NCI-H1417 treated with DMSO at 0.1 percent for 48 hours (cell line): ENCODE measurements at regions not wholly inside any gene's neighbourhood (a gene's known extent, or its start where the extent isn't known, plus 50 kb on each side); places are given as distances from the start of the nearest gene placed in this dataset.

ENCODE experiments used
- DNase-seq: peaks from one replicate; lab custom pipeline; 2025; lab: John Stamatoyannopoulos, UW

DNA sequence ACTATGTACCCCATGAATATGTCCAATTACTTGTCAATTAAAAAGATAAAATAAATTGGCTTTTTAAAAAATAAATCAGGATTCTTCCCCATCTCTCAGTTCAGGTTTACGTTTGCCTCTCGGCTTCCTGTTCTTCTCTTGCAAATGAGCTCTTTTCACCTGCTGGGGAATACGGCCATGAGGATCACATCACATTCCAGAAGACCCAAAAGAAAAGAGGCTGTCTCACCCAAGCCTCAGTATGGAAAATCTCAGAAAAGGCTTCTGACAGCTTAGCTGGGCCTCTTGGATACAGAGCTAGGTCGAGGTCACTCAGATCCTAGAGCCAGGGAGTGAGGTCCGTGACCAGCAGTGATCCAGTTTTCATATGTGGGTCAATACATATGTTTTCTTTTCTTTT is 171.2 kb upstream of the SDK2 start:
- no peak for DNase-seq

DNA sequence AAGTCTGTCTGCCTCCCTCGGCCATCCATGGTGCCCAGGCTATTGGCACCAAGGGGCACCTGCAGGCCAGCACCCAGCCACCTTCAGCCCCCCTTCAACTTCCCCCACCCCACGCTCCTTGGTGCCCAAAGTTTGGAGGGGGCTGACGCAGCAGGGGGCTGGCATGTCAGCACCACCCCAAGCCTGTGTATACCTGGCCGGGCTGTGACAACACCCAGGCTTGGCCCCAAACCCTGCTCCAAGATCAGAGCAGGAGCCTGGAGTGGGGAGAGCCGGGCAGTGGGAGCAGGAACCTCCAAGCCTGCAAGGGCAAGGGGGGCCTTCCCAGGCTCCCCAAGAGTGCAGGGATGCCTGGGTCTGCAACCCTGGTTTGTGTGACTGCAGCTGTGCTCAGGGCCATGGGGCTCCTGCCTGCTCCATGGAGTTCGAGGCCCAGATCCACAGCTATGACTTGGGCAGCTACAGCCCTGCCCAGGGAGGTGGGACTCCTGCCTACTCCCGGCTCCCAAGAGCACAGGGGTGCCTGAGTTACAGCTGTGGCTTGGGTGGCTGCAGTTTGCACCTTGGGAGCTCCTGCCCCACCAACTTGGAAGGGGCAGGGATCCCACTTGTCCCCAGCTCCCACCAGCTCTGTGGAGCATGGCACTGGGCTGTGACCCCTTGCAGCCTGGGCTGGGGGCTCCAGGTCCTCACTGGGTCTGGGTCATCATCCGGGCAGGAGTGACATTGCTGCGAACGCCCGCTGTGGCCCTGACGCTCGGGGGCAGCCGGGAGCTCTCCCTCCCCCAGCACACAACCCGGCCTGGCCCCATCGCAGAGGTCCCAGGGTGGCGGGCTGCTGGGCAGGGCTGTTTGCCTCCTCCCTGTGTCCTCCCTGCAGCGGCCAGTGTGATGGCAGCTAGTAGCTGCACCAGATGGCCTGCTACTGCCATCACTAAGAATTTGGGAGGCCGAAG is 175.5 kb upstream of the SDK2 start:
- no peak for DNase-seq

DNA sequence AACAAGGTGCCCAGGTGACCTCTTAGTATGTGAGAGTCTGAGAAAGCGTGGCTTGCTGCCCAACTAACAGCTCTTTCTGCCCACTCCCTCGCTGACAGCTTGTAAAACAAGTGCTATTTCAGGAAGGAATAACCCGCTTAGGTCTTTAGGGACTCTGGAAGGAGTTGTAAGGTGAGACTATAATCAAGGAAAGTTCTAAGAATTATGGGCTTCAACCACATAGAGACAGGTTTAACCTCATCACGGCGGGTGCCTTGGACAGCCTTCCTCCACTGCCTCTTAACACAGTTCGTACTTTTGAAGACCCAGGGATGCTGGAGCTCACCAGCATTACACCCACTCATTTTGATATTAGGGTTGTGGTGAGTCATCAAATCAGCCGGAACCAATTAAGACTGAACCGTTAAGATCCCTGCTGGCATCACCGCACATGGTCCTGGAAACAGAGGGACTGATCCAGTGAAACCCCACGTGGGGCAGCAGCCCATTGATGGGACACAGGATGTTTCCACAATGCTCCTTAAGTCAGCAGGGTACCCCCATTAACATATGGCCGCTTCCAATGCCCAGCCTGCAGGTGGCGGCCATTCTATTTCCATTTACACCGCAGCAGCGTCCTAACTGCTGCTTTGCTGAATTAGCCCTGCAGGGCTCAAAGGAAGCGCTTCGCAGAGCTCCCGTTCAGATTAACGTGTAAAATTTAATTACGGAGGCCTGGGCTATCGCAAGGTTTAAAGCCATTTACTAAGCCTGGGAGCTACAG is 176.6 kb upstream of the SDK2 start:
- no peak for DNase-seq

DNA sequence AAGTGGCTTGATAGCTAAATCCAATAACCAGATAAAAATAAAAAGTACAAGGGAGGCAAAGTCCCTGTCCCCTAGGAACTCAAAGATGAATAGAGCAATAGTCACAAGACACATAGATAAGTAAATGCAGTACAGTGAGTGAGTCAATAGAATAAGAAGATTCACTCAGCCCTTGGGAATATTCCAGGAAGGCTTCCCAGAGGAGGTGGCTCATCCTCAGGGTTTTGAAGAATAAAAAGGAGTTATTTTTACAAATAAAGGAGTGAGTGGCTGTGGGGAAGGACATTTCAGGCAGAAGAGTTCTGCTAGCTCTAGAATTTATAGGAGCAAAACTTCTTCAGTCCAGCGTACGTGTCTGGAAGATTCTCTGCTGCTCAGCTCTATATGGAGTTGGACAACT is 177.4 kb upstream of the SDK2 start:
- no peak for DNase-seq

DNA sequence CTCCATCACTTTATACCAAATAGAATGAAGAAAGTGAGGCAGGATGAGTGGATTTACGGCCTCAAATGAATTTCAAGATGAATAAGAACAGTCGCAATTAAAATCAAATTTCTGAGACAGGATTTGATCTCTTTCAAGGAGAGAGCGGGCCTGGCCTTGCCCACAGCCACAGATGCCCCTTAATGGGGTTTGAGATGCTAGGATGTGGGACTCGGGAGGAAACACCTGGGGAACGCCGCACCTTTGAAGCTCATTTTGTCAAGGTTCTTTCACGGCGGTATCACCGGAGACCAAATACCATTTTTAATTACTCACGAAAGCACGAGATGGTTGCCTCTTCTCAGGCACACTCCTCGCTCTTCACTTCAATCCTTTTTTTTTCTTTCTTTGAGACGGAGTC is 178.1 kb upstream of the SDK2 start:
- DNase-seq: no peak

DNA sequence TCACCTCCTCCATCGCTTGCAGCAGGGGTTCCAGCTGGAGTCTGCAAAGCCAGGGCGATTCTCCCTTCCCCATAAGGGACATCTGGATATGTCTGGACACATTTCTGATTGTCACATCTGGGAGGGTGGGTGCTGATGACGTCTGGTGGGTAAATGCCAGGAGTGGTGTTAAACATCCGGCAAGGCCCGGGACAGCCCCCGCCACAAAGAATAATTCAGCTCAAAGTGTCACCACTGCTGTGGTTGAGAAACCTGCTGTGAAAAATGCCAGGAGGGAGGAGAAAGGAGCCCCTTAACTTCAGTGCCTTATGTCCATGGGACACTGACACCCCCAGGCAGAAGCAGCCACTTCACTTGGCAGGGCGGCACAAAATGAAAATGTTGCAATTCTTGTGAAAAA is 179.4 kb upstream of the SDK2 start:
- no peak for DNase-seq

DNA sequence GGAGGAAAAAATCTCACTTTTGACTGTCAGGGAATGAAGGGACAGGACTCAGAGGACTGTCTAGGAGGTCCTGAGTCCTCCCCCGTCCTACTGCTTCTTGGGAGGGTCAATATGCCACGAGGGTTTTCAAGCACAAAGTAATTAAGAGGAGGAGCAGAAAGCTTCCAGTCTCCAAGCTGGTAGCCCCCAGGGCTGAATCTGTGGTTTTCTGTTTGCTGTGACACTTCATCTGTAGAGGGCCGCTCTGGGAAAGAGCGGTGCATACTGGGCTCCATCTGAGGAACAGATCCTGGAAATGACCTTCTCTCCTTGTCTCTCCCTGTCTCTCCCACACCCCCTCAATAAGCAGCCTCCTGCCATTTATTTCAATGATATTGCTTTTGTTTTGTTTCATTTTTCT is 180.1 kb upstream of the SDK2 start:
- no peak for DNase-seq

DNA sequence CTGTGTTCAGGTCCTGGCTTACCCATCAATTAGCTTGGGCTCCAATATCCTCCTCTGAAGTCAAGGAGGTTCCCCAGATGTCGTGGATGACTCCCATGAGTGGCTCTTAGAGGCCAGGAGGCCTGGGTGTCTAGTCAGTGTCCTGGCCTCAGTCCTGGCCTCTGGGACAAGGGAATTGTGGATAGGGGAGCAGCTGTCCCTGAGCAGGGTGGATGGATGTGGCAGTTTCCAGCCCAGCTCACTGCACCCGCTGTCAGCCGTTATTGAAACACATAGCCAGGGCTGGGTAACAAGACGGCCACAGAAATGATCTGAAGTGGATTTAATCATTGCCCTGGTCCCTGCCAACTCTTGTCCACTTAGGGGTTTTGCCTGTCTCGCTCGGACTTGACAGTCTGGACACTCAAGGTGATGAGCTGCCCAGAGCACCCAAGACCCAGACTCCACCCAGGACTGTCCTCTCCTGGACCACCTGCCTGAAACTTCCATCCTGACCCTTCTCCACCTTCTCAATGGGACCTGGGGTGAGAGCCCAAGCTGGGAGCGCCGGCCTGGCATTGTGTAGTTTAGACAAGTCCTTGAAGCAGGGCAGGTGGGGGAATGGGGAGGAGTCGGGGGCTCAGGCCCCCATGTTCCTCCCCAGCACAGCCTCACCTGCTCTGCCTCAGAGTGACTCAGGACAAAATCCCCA is 182.1 kb upstream of the SDK2 start:
- DNase-seq: no peak

DNA sequence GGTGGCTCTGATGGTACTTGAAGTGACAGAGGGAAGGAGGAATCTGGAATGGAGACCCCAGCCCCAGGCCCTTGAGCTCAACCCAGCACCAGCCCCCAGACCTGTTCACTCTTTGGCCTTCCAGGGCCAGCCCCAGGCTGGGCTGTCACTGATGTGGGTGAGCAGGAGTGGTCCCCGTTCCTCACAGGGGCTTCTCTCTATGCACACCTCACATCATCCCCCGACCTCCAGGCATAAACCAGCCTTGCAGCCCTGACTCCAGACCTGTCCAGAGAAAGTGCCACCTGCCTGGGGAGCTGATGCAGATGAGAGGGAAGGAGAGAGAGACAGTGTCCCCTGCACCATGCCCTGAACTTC is 182.6 kb upstream of the SDK2 start:
- DNase-seq: no peak

DNA sequence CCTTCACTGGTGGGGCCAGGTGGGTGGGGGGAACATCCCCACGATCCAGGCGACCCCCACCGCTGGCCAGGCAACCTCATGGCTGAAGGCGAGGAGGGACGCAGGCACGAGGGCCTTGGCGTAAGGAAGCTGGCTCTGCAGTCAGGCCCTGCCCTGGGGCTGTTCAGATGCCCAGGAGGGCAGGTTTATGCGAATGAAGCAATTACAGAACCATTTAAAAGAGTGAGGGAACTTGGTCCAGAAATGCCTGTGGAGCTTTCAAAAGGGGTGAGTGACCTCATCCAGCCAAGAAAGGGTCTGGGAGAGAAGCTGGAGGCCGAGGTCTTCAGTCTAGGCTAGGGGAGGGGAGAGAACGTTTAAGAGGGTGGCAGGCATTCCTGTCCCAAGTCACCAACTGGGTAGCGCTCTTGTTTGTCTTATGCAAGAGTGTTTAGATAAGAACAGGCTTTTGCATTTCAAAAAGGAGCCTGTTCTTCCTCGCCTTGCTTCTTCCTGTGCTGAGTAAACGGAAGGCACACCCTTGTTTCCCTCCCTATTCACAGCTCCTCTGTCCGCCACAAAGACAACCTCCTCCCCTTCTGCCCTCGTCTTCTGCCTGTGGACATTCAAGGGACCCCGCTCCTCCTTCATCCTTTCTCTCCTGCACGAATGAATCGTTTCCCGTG is 183.5 kb upstream of the SDK2 start:
- DNase-seq: no peak

DNA sequence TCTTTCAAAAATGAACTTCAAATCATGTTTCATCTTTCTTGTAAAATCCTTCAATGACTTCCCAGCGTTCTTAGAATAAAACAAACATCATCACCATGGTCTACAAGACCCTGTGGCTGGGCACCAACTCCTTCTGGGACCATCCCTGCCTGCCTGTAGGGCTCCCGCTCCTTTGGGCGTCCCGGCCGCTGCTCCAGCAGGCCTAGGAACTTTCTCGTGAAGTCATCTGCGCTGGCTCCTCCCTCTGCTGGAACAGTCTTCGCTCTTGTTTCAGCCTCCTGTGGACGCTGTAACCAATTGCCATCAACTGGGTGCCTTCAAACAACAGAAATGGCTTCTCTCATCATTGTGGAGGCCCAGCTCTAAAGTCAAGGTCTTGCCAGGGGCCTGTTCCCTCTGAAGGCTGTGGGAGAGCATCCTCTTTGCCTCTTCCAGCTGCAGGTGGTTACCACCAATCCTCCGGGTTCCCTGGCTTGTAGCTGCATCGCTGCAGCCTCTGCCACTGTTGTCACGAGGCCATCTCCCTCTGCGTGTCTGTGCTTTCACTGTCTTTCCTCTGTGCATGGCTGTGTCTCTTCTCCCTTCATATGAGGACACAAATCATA is 185.5 kb upstream of the SDK2 start:
- no peak for DNase-seq

DNA sequence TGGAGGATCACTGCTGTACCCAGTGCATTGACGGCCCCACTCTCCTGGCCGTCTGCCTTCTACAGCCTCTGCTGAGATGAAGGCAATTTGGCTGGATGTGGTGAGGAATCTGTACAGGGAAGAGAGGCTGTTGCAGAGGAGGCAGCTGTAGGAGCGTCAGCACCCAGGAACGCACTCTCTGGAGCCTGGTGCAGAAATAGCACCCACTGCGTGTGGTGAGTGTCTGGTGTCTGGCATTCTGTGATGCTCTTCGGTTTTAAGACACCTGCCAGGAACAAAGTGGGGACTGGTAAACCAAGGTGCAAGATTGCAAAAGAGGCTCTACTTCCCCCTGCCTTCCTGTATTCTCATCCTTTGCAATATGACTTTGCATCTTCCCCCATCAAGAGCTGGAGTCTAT is 187.5 kb upstream of the SDK2 start:
- no peak for DNase-seq

DNA sequence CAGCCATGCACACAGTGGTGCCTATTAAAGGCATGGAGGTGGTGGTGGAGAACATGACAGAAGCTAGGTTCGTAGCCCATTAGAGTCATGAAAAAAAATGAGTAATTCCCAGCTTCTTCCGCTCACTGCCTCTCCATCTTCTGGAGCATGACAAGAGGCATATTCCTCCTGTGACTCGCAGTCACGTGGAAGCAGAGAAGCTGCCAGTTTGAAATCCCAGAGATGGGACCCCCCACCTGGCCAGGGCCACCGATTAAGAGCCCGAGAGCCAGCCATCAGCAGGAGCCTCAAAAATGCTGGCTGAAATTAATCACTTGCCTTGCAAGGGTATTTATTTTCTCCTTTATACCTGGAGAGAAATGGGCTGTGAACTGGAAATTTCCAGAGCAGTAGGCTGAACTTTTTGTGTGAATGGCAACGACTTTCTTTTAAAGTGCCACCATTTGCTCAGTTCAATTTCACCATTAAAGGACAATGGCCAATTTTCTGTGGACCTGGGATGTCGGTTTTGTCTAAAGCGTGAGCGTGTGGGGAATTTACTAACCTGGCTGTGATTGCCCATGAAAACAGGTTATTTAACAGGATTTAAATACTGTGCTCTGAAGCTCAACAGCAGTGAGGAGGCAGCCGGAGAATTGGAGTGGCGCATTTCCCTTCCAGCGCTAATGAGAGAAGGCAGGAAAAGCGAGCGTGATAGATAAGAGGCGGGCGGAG is 189.7 kb upstream of the SDK2 start:
- no peak for DNase-seq

DNA sequence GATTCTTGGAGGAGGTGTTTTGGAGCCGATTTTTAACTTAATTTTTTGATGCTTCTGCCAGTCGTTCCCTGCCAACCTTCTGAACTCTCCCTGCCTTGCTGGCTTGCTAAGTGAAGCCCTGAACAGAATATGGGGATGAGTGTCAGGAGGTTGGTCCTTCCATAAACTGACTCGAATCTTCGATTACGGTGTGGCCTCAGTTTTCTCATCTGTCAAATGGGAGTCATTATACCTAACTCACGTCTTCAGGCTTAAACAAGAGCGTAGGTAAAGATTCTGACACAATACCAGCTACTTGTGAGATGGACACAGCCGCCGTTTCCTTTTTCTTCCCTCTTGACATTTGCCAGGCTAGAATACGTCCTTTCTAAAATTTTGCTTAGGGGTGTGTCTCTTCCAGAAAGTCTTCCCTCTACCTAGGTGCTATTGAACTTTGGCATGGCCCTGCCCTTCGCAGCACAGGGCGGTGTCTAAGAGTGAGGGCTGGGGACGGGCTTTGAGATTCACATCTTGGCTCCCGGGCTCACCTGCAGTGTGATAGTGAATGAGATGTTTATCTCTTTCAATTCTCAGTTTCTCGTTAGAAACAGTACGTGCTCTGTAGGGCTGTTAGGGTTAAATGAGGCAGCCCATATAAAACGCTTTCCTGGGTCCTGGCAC is 190.6 kb upstream of the SDK2 start:
- no peak for DNase-seq

DNA sequence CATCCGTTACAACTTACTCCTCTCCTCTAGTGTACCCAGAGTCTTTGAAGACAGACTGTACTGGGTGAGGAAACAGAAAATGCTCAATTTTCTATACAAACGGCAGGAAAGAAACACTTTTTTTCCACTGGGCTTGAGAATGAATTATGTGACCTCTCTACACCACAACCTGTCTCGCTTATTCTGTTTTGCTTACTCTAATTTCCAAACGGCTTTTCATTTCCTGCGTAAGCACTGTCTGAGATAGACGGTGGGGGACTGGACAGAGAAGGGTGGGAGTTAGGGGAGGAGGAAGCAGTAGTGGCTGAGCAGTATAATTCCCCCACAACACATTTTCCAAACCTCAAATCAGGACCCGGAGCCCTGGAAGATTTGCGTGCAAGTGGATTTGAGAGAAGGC is 191.4 kb upstream of the SDK2 start:
- no peak for DNase-seq

DNA sequence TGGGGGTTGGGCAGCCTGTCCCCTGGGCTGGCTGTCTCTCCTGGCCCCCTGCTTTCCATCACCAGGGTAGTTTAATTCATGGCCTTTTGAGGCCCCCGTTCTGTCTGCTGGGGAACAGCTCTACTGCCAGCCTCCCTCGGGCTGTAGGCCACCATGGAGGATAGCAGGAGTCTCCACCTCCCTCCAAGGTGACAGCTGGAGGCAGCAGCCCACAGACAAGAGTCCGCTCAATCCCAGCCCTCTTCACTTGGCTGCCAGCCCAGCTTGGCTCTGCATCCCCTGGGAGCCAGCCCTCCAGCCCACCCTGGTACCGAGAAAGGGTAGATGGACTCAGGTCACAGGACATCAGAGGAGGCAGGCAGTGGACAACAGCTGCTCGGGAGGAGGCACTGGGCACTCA is 194.6 kb upstream of the SDK2 start:
- DNase-seq: no peak

DNA sequence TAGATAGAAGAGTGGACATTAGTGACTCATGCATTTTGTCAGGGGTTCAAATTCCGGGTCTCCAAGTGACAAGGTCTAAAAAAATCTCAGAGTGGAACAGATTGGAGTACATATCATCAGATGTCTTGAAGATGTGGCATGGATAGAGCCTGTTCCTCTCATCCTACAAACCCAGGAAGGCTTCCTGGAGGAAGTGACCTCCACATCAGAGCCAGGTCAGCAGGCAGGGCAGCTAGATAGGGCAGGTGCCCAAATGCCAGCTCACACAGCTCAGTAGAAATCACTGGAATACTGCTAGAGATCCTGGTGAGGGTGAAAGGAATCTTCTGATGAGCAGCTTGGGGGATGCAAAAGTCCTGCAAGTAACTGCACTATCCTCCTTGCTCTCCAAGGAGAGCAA is 196.6 kb upstream of the SDK2 start:
- no peak for DNase-seq

DNA sequence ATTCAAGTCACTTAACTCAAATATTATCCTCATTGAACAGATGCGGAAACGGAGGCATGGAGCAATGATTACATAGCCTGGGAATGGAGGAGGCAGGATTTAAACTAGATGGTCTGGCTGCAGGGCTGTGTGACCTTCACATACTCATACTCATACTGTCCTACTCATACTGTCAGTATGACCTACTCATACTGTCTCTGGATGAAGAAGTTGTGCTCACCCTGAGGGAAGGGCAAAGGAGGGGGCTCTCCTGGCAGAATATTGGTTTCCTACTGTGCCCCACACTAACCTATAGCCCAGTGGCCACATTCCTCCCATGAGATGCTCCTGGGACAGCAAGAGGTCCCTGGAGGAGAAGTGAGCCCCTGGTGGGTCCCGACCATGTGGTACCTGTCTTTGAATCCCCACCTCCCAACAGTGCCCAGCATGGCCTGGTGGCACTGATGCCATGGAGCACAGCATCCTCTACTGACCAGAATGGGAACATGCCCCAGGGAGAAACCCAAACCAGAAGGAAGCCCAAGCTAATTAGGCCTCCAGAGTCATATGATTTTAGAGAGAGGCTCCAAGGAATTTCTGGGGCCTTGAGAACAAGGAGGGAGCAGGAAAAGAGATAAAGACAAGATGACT is 197.3 kb upstream of the SDK2 start:
- DNase-seq: no peak

DNA sequence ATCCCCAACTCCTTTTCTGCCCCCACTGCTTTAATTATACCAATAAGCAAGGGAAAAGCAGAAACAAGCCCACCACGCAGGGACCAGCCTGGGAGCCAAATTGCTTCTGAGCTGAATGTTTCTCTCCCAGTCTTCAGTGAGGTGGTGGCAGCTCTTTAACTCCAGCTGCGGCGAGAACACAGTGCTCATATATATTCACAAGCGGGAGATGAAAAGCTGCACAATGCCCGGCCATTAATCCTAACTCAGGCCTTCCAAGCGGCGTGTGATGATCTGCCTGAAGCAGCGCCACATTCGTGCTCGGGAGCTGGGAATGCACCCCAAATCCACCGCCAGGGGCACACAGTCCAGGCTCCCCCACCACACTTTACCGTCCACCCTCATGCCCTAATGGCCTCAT is 203.7 kb upstream of the SDK2 start:
- DNase-seq: no peak

DNA sequence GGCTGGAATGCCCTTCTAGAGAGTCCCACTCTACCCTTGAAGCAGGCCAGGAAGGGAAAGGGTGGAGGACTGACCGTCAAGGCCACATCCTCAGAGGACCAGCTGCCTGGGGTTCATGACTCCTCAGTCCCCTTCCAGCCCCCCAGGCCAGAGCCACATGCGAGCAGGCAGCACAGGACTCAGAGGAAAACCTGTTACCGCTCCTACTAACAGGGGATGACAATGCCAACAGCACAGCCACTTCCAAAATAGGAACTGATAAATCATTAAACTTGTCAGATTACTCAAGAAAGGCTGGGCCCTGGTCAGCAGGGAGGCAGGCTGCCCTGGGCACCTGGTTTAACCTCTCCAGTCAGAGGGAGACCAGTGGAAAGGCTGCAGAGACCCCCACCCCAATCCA is 206.2 kb upstream of the SDK2 start:
- DNase-seq: no peak
